ENCODE measurements at regions not wholly inside any gene's neighbourhood (a gene's known extent, or its start where the extent isn't known, plus 50 kb on each side); places are given as distances from the start of the nearest gene placed in this dataset.

DNA sequence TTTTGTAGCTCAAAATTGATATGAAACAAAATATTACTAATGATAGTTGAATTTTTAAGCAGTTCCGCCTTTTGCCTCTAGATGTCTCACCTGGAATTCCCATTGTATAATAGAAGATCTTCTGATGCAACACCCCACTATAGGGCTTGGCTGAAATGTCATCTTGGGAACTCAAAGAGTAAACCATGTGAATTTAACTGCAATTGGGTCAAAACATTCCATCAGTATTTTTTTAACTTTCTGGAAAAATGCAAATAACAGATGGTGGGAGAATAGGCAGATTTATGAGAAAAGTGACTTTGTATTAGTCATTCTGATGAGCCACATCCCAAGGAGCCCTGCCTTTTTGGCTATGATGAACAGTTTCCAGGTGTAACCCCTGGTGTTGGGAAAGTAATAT, 489.9 kb downstream of the NYAP2 start:
- no peaks in the 10 kb centered on the region for H3K36me3 ChIP-seq
- H3K27ac ChIP-seq: no peak overlapping the region
- no peaks in the 10 kb centered on the region for H3K4me1 ChIP-seq (ENCODE audit: low read depth)
- no peaks in the 10 kb centered on the region for H3K27me3 ChIP-seq
- TF ChIP-seq, protein P1, sequence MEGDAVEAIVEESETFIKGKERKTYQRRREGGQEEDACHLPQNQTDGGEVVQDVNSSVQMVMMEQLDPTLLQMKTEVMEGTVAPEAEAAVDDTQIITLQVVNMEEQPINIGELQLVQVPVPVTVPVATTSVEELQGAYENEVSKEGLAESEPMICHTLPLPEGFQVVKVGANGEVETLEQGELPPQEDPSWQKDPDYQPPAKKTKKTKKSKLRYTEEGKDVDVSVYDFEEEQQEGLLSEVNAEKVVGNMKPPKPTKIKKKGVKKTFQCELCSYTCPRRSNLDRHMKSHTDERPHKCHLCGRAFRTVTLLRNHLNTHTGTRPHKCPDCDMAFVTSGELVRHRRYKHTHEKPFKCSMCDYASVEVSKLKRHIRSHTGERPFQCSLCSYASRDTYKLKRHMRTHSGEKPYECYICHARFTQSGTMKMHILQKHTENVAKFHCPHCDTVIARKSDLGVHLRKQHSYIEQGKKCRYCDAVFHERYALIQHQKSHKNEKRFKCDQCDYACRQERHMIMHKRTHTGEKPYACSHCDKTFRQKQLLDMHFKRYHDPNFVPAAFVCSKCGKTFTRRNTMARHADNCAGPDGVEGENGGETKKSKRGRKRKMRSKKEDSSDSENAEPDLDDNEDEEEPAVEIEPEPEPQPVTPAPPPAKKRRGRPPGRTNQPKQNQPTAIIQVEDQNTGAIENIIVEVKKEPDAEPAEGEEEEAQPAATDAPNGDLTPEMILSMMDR (IDR thresholded peaks at IDR 0.05; ENCODE audit: low read depth, low read length): peak; percentile 75
- peak; percentile 51 to 79 for DNase-seq (ENCODE audit: low read depth in 1 of 2, low spot score in 1 of 2)
- no peaks in the 10 kb centered on the region for H3K9me3 ChIP-seq (ENCODE audit: low read depth)
- H3K4me3 ChIP-seq: no peak overlapping the region

DNA sequence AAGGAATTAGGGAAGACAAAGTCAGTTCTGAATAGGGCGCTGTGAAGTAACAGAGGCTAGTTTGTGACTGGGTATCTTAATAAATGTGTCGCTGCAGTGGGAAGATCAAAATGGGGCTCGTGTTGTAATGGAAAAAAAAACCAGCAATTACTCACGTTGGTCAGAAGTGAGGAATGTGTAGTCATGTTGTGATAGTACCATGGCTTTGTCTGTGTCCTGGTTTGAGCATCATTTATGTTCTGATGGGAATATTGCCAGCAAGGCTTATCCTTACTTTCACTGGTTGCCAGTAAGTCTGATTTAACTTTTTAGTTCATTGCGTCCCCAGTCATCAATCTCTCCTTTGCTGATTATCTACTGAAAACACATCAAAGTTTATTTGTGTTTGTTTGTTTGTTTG, 467.6 kb downstream of the NYAP2 start:
- Histone ChIP-seq H3K27ac (no peak overlapping the region), H3K4me3 (no peak overlapping the region), H3K27me3 (no peaks in the 10 kb centered on the region), H3K4me1 (ENCODE audit: low read depth) (no peaks in the 10 kb centered on the region), H3K9me3 (ENCODE audit: low read depth) (no peaks in the 10 kb centered on the region), H3K36me3 (no peaks in the 10 kb centered on the region)
- DNase-seq (ENCODE audit: low read depth in 1 of 2, low spot score in 1 of 2): peak in 1 of 2 donors; percentile 8
- TF ChIP-seq, protein P1 (IDR thresholded peaks at IDR 0.05; ENCODE audit: low read depth, low read length): no peak

DNA sequence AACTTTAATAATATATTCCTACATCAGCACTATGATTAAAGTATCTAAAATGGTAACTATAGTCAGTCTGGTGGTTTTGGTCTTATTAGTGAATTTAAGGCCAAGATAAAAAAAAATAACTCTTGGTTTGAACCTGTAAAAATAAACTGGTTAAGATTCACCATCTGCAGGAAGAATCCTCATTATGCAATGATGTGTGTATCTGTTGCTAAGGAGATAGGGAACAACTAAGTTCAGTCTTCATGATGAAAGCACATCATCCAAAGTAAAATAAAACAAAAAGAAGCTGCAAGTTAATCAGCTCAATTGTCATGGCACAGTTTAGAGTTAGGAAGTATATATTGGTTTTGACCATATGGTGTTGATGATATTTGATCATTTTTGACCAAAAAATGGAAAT, 466.0 kb downstream of the NYAP2 start:
- Histone ChIP-seq H3K4me3 (no peak overlapping the region), H3K27me3 (no peaks in the 10 kb centered on the region), H3K9me3 (ENCODE audit: low read depth) (no peaks in the 10 kb centered on the region), H3K4me1 (ENCODE audit: low read depth) (no peaks in the 10 kb centered on the region), H3K36me3 (no peaks in the 10 kb centered on the region), H3K27ac (no peak overlapping the region)
- TF ChIP-seq, protein P1 (IDR thresholded peaks at IDR 0.05; ENCODE audit: low read depth, low read length): no peak
- peak in 1 of 2 donors; percentile 2 for DNase-seq (ENCODE audit: low read depth in 1 of 2, low spot score in 1 of 2)

DNA sequence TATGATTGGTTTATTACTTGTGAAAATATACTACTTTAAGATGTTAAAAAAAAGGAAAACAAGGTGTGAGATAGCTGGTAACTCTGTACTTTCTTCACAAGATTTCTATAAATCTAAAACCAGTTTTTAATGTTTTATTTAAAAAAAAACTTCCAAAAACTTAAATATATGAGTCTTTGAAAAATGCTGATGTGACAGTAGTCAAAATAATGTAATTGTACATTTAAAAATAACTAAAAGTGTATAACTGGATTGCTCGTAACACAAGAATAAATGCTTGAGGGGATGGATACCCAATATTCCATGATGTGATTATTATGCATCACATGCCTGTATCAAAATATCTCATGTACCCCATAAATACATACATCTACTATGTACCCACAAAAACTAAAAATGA, 464.9 kb downstream of the NYAP2 start:
- H3K27ac ChIP-seq: no peak overlapping the region
- no peaks in the 10 kb centered on the region for H3K36me3 ChIP-seq
- DNase-seq (ENCODE audit: low read depth in 1 of 2, low spot score in 1 of 2): no peak
- TF ChIP-seq, protein P1 (IDR thresholded peaks at IDR 0.05; ENCODE audit: low read depth, low read length): no peak
- no peaks in the 10 kb centered on the region for H3K4me1 ChIP-seq (ENCODE audit: low read depth)
- no peaks in the 10 kb centered on the region for H3K27me3 ChIP-seq
- H3K9me3 ChIP-seq (ENCODE audit: low read depth): no peaks in the 10 kb centered on the region
- H3K4me3 ChIP-seq: no peak overlapping the region

DNA sequence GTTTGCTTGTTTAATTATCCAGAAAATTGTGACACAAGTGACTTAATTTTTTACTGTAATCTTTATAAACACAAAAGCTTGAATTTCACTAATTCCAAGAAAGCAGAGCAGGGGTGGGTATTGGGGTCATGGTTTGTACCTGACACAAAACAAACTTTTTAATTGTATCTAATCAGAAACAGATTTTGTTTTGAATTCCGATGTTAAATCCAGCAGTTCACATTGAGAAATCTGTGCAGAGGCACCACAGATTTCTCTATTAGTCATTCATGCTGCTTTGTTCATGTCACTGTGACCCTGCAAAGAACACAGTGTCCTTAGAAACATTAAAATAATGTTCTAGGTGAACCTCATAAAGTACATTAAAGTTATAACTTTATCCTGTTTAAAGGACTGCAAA, 443.4 kb downstream of the NYAP2 start:
- DNase-seq (ENCODE audit: low read depth in 1 of 2, low spot score in 1 of 2): peak in 1 of 2 donors; percentile 5
- H3K27ac ChIP-seq: no peak overlapping the region
- H3K4me1 ChIP-seq (ENCODE audit: low read depth): no peaks in the 10 kb centered on the region
- no peaks in the 10 kb centered on the region for H3K27me3 ChIP-seq
- H3K4me3 ChIP-seq: no peak overlapping the region
- TF ChIP-seq, protein P1 (IDR thresholded peaks at IDR 0.05; ENCODE audit: low read depth, low read length): no peak
- no peaks in the 10 kb centered on the region for H3K9me3 ChIP-seq (ENCODE audit: low read depth)
- no peaks in the 10 kb centered on the region for H3K36me3 ChIP-seq

DNA sequence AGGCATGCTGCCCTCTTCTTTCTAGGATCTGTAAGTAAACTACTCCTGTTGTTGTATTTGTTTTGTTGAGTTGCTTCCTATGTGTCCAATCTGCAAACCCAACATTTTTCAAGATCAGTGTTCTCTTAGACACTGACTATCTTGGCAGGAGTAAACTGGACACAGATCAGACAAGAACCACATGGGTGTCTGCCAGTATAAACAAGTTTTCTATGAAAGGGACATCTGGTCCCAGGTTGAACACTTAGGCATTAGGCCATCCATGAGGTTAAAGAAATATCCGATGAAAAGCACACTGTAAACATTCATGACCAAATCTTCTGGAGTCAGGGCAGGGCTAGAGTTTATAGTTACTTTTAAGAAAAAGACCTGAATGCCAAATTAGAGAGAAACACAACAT, 441.8 kb downstream of the NYAP2 start:
- Histone ChIP-seq H3K4me1 (ENCODE audit: low read depth) (no peaks in the 10 kb centered on the region), H3K4me3 (no peak overlapping the region), H3K27me3 (no peaks in the 10 kb centered on the region), H3K36me3 (no peaks in the 10 kb centered on the region), H3K9me3 (ENCODE audit: low read depth) (no peaks in the 10 kb centered on the region), H3K27ac (no peak overlapping the region)
- peak in 1 of 2 donors; percentile 1 for DNase-seq (ENCODE audit: low read depth in 1 of 2, low spot score in 1 of 2)
- TF ChIP-seq, protein P1 (IDR thresholded peaks at IDR 0.05; ENCODE audit: low read depth, low read length): no peak

Data from cardiac muscle cell (in vitro differentiated cells and primary cell).